ENCODE measurements at regions not wholly inside any gene's neighbourhood (a gene's known extent, or its start where the extent isn't known, plus 50 kb on each side); places are given as distances from the start of the nearest gene placed in this dataset.

- H3K36me3 ChIP-seq (ENCODE audit: control insufficient read depth, insufficient read depth, low read length, severe bottlenecking): no peaks in the 10 kb centered on the region
- H3K27me3 ChIP-seq (replicated peaks; ENCODE audit: control insufficient read depth, insufficient read depth, low read length): no peaks in the 10 kb centered on the region
- peaks cover 72% of the 10 kb centered on the region for H3K4me1 ChIP-seq (ENCODE audit: control insufficient read depth, insufficient read depth, low read length)
- H3K9ac ChIP-seq (ENCODE audit: low read length): peak overlapping the region; percentile 71
- peak overlapping the region; percentile 38 for H3K4me3 ChIP-seq (ENCODE audit: low read length)
- no peaks in the 10 kb centered on the region for H3K9me3 ChIP-seq (ENCODE audit: control insufficient read depth, low read length)
- DNase-seq (ENCODE audit: low read depth): peak; percentile 81
Measured at GRCh38 chr4:17063888-17064287, 165.4 kb upstream of the LDB2 start.

- Histone ChIP-seq H3K36me3 (ENCODE audit: control insufficient read depth, insufficient read depth, low read length, severe bottlenecking) (no peaks in the 10 kb centered on the region), H3K4me1 (ENCODE audit: control insufficient read depth, insufficient read depth, low read length) (peaks cover 62% of the 10 kb centered on the region), H3K27me3 (replicated peaks; ENCODE audit: control insufficient read depth, insufficient read depth, low read length) (no peaks in the 10 kb centered on the region), H3K4me3 (ENCODE audit: low read length) (peak overlapping the region; percentile 76), H3K9me3 (ENCODE audit: control insufficient read depth, low read length) (no peaks in the 10 kb centered on the region), H3K9ac (ENCODE audit: low read length) (peak overlapping the region; percentile 87)
- DNase-seq (ENCODE audit: low read depth): no peak
Measured at GRCh38 chr4:17060230-17060629, 161.8 kb upstream of the LDB2 start.

GRCh38 chr4:17058916-17059741, 160.7 kb upstream of the LDB2 start:
- H3K9me3 ChIP-seq (ENCODE audit: control insufficient read depth, low read length): no peaks in the 10 kb centered on the region
- no peaks in the 10 kb centered on the region for H3K27me3 ChIP-seq (replicated peaks; ENCODE audit: control insufficient read depth, insufficient read depth, low read length)
- peak overlapping the region; percentile 87 for H3K9ac ChIP-seq (ENCODE audit: low read length)
- H3K36me3 ChIP-seq (ENCODE audit: control insufficient read depth, insufficient read depth, low read length, severe bottlenecking): no peaks in the 10 kb centered on the region
- H3K4me3 ChIP-seq (ENCODE audit: low read length): peak overlapping the region; percentile 76
- peaks cover 51% of the 10 kb centered on the region for H3K4me1 ChIP-seq (ENCODE audit: control insufficient read depth, insufficient read depth, low read length)
- DNase-seq (ENCODE audit: low read depth): peak; percentile 91

- peak overlapping the region; percentile 76 for H3K4me3 ChIP-seq (ENCODE audit: low read length)
- H3K9ac ChIP-seq (ENCODE audit: low read length): peak overlapping the region; percentile 87
- H3K27me3 ChIP-seq (replicated peaks; ENCODE audit: control insufficient read depth, insufficient read depth, low read length): no peaks in the 10 kb centered on the region
- no peaks in the 10 kb centered on the region for H3K36me3 ChIP-seq (ENCODE audit: control insufficient read depth, insufficient read depth, low read length, severe bottlenecking)
- H3K4me1 ChIP-seq (ENCODE audit: control insufficient read depth, insufficient read depth, low read length): peaks cover 46% of the 10 kb centered on the region
- no peaks in the 10 kb centered on the region for H3K9me3 ChIP-seq (ENCODE audit: control insufficient read depth, low read length)
- peak; percentile 75 for DNase-seq (ENCODE audit: low read depth)
Measured at GRCh38 chr4:17058536-17058915, 160.1 kb upstream of the LDB2 start.

GRCh38 chr4:17057035-17057434, 158.6 kb upstream of the LDB2 start:
- no peaks in the 10 kb centered on the region for H3K27me3 ChIP-seq (replicated peaks; ENCODE audit: control insufficient read depth, insufficient read depth, low read length)
- H3K36me3 ChIP-seq (ENCODE audit: control insufficient read depth, insufficient read depth, low read length, severe bottlenecking): no peaks in the 10 kb centered on the region
- no peak overlapping the region for H3K9ac ChIP-seq (ENCODE audit: low read length)
- DNase-seq (ENCODE audit: low read depth): no peak
- H3K9me3 ChIP-seq (ENCODE audit: control insufficient read depth, low read length): no peaks in the 10 kb centered on the region
- no peak overlapping the region for H3K4me3 ChIP-seq (ENCODE audit: low read length)
- peaks cover 40% of the 10 kb centered on the region for H3K4me1 ChIP-seq (ENCODE audit: control insufficient read depth, insufficient read depth, low read length)

- peak; percentile 70 for DNase-seq (ENCODE audit: low read depth)
- H3K9me3 ChIP-seq (ENCODE audit: control insufficient read depth, low read length): no peaks in the 10 kb centered on the region
- H3K4me1 ChIP-seq (ENCODE audit: control insufficient read depth, insufficient read depth, low read length): peaks cover 37% of the 10 kb centered on the region
- no peak overlapping the region for H3K9ac ChIP-seq (ENCODE audit: low read length)
- H3K27me3 ChIP-seq (replicated peaks; ENCODE audit: control insufficient read depth, insufficient read depth, low read length): no peaks in the 10 kb centered on the region
- H3K36me3 ChIP-seq (ENCODE audit: control insufficient read depth, insufficient read depth, low read length, severe bottlenecking): no peaks in the 10 kb centered on the region
- H3K4me3 ChIP-seq (ENCODE audit: low read length): no peak overlapping the region
Measured at GRCh38 chr4:17055788-17056187, 157.3 kb upstream of the LDB2 start.

GRCh38 chr4:17045866-17046265, 147.4 kb upstream of the LDB2 start:
- no peak overlapping the region for H3K4me3 ChIP-seq (ENCODE audit: low read length)
- H3K9ac ChIP-seq (ENCODE audit: low read length): no peak overlapping the region
- H3K4me1 ChIP-seq (ENCODE audit: control insufficient read depth, insufficient read depth, low read length): no peaks in the 10 kb centered on the region
- no peaks in the 10 kb centered on the region for H3K36me3 ChIP-seq (ENCODE audit: control insufficient read depth, insufficient read depth, low read length, severe bottlenecking)
- DNase-seq (ENCODE audit: low read depth): no peak
- no peaks in the 10 kb centered on the region for H3K9me3 ChIP-seq (ENCODE audit: control insufficient read depth, low read length)
- H3K27me3 ChIP-seq (replicated peaks; ENCODE audit: control insufficient read depth, insufficient read depth, low read length): no peaks in the 10 kb centered on the region

GRCh38 chr4:17038510-17039176, 140.2 kb upstream of the LDB2 start:
- Histone ChIP-seq H3K4me3 (ENCODE audit: low read length) (no peak overlapping the region), H3K9me3 (ENCODE audit: control insufficient read depth, low read length) (no peaks in the 10 kb centered on the region), H3K27me3 (replicated peaks; ENCODE audit: control insufficient read depth, insufficient read depth, low read length) (no peaks in the 10 kb centered on the region), H3K4me1 (ENCODE audit: control insufficient read depth, insufficient read depth, low read length) (no peaks in the 10 kb centered on the region), H3K9ac (ENCODE audit: low read length) (no peak overlapping the region), H3K36me3 (ENCODE audit: control insufficient read depth, insufficient read depth, low read length, severe bottlenecking) (no peaks in the 10 kb centered on the region)
- no peak for DNase-seq (ENCODE audit: low read depth)

- no peak for DNase-seq (ENCODE audit: low read depth)
- H3K9me3 ChIP-seq (ENCODE audit: control insufficient read depth, low read length): no peaks in the 10 kb centered on the region
Measured at GRCh38 chr4:17033768-17034181, 135.3 kb upstream of the LDB2 start.

GRCh38 chr4:17033025-17033767, 134.8 kb upstream of the LDB2 start:
- Histone ChIP-seq H3K27me3 (replicated peaks; ENCODE audit: control insufficient read depth, insufficient read depth, low read length) (no peaks in the 10 kb centered on the region), H3K4me3 (ENCODE audit: low read length) (no peak overlapping the region), H3K9me3 (ENCODE audit: control insufficient read depth, low read length) (no peaks in the 10 kb centered on the region), H3K4me1 (ENCODE audit: control insufficient read depth, insufficient read depth, low read length) (peaks cover 11% of the 10 kb centered on the region), H3K9ac (ENCODE audit: low read length) (no peak overlapping the region), H3K36me3 (ENCODE audit: control insufficient read depth, insufficient read depth, low read length, severe bottlenecking) (no peaks in the 10 kb centered on the region)
- no peak for DNase-seq (ENCODE audit: low read depth)

More at GRCh38 chr4:17033768-17034181, 135.3 kb upstream of the LDB2 start:
- no peaks in the 10 kb centered on the region for H3K27me3 ChIP-seq (replicated peaks; ENCODE audit: control insufficient read depth, insufficient read depth, low read length)
- H3K4me3 ChIP-seq (ENCODE audit: low read length): no peak overlapping the region
- H3K9ac ChIP-seq (ENCODE audit: low read length): no peak overlapping the region
- H3K36me3 ChIP-seq (ENCODE audit: control insufficient read depth, insufficient read depth, low read length, severe bottlenecking): no peaks in the 10 kb centered on the region
- H3K4me1 ChIP-seq (ENCODE audit: control insufficient read depth, insufficient read depth, low read length): peaks cover 11% of the 10 kb centered on the region

GRCh38 chr4:17030543-17030942, 132.1 kb upstream of the LDB2 start:
- DNase-seq (ENCODE audit: low read depth): peak; percentile 78
- no peaks in the 10 kb centered on the region for H3K36me3 ChIP-seq (ENCODE audit: control insufficient read depth, insufficient read depth, low read length, severe bottlenecking)
- H3K4me1 ChIP-seq (ENCODE audit: control insufficient read depth, insufficient read depth, low read length): peaks cover 22% of the 10 kb centered on the region
- H3K4me3 ChIP-seq (ENCODE audit: low read length): no peak overlapping the region
- H3K9me3 ChIP-seq (ENCODE audit: control insufficient read depth, low read length): no peaks in the 10 kb centered on the region
- no peaks in the 10 kb centered on the region for H3K27me3 ChIP-seq (replicated peaks; ENCODE audit: control insufficient read depth, insufficient read depth, low read length)
- H3K9ac ChIP-seq (ENCODE audit: low read length): no peak overlapping the region
